Sigmoid colon (tissue), 6 donors: ENCODE measurements at regions not wholly inside any gene's neighbourhood (a gene's known extent, or its start where the extent isn't known, plus 50 kb on each side); places are given as distances from the start of the nearest gene placed in this dataset.

Source experiments
- DNase-seq: peaks from one replicate; pipeline ENCODE4 v3.0.0-alpha.2; 2019
- H3K27ac ChIP-seq, 4 donors: fragments of 200-600 bp; sonication (generic); one replicate each; pipeline ENCODE4 v1.5.1; 2016 to 2019; ENCODE audit warnings: mild to moderate bottlenecking in 1 of 4
- H3K27me3 ChIP-seq, 3 donors: fragments of 200-600 bp; sonication (generic); one replicate each; pipeline ENCODE4 v1.5.1; 2019; ENCODE audit warnings: mild to moderate bottlenecking in 1 of 3
- H3K36me3 ChIP-seq, 4 donors: fragments of 200-600 bp; sonication (generic); one replicate each; pipeline ENCODE4 v1.5.1; 2016 to 2019
- H3K4me1 ChIP-seq, 4 donors: fragments of 200-600 bp; sonication (generic); one replicate each; pipeline ENCODE4 v1.5.1; 2017 to 2019
- H3K4me3 ChIP-seq, 4 donors: fragments of 200-600 bp; sonication (generic); one replicate each; pipeline ENCODE4 v1.5.1; 2017 to 2019; ENCODE audit warnings: mild to moderate bottlenecking in 2 of 4, moderate library complexity in 1 of 4
- H3K9me3 ChIP-seq, 4 donors: fragments of 200-600 bp in 3 of 4; sonication (generic) in 3 of 4; one replicate each; pipeline versions ENCODE4 v1.5.1 to v1.6.1; 2013 to 2019
- CTCF ChIP-seq, 4 experiments: fragments of 450-650 bp in 3 of 4; fragments of 200-600 bp in 1 of 4; IDR thresholded peaks; one replicate each; pipeline ENCODE4 v1.5.1; 2016 to 2019; ENCODE audit warnings: antibody characterized with exemption in 4 of 4, mild to moderate bottlenecking in 3 of 4, moderate library complexity in 2 of 4
- EP300 ChIP-seq, 4 donors: sonication (generic); formaldehyde crosslinking; IDR thresholded peaks; one replicate each; pipeline ENCODE4 v1.6.1; 2017; ENCODE audit warnings: antibody characterized with exemption in 4 of 4
- POLR2A ChIP-seq, 2 donors: fragments of 450-650 bp; IDR thresholded peaks; one replicate each; pipeline ENCODE4 v1.6.1; 2016; ENCODE audit warnings: antibody characterized with exemption in 2 of 2, mild to moderate bottlenecking in 2 of 2, moderate library complexity in 2 of 2
- POLR2AphosphoS5 ChIP-seq, 4 donors: sonication (generic); formaldehyde crosslinking; IDR thresholded peaks; one replicate each; pipeline ENCODE4 v1.6.1; 2017; ENCODE audit warnings: antibody characterized with exemption in 4 of 4
- WGBS, 2 donors: extraction: QIAGEN DNeasy Blood & Tissue Kit; methylation state at CpG; one replicate each; pipeline ENCODE4 v1.1.7; 2013; 5-methylcytosine and 5-hydroxymethylcytosine counted together
- intact Hi-C: fragments of 100-400 bp; cut with DNase I; formaldehyde crosslinking; loops from one replicate; pipeline ENCODE4 v1.15.1; 2023
- donor health status: healthy with polysubstance abuse.
- donor health status: healthy.

- H3K4me3 ChIP-seq = no peak overlapping the region
- H3K9me3 ChIP-seq = no peaks in the 10 kb centered on the region
- WGBS, 2 donors = 95 to 97% methylated on average over 3 of the region's 3 CpGs
- TF ChIP-seq EP300 (IDR thresholded peaks at IDR 0.05) (no peak), CTCF (IDR thresholded peaks at IDR 0.05) (no peak), POLR2AphosphoS5 (IDR thresholded peaks at IDR 0.05) (no peak), POLR2A (IDR thresholded peaks at IDR 0.05) (no peak)
- H3K27me3 ChIP-seq = no peaks in the 10 kb centered on the region
- DNase-seq = no peak
- no peaks in the 10 kb centered on the region for H3K36me3 ChIP-seq
- no peak overlapping the region for H3K27ac ChIP-seq
- intact Hi-C loops = no loop called here
- H3K4me1 ChIP-seq = peaks cover 0 to 21% (median 17%) of the 10 kb centered on the region in 4 donors
Observed at GRCh38 chr10:88082391-88082790, 219.0 kb downstream of the PTEN start.

- no peak overlapping the region for H3K4me3 ChIP-seq
- H3K9me3 ChIP-seq = no peaks in the 10 kb centered on the region
- no peaks in the 10 kb centered on the region for H3K27me3 ChIP-seq
- intact Hi-C loops = no loop called here
- DNase-seq = no peak
- TF ChIP-seq EP300 (IDR thresholded peaks at IDR 0.05) = no peak
- TF ChIP-seq POLR2AphosphoS5 (IDR thresholded peaks at IDR 0.05) = no peak
- TF ChIP-seq POLR2A (IDR thresholded peaks at IDR 0.05) = no peak
- TF ChIP-seq CTCF (IDR thresholded peaks at IDR 0.05) = no peak
- H3K4me1 ChIP-seq = peaks cover 0 to 21% (median 17%) of the 10 kb centered on the region in 4 donors
- WGBS, 2 donors = 55 to 81% methylated on average over 1 of the region's 1 CpG
- no peak overlapping the region for H3K27ac ChIP-seq
- no peaks in the 10 kb centered on the region for H3K36me3 ChIP-seq
Observed at GRCh38 chr10:88082806-88083596, 219.6 kb downstream of the PTEN start.

DNA sequence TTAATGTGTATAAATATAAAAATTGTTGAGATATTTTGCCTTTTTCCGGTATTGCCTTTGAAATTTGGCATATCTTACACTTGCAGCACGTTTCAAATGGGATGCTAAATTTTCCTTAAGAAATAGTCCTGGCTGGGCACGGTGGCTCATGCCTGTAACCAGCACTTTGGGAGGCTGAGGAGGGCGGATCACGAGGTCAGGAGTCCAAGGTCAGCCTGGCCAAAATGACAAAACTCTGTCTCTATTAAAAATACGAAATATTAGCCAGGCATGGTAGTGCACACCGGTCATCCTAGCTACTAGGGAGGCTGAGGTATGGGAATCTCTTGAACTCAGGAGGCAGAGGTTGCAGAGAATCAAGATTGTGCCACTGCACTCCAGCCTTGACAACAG, 220.2 kb downstream of the PTEN start:
- no peak overlapping the region for H3K4me3 ChIP-seq
- TF ChIP-seq POLR2A (IDR thresholded peaks at IDR 0.05) (no peak), CTCF (IDR thresholded peaks at IDR 0.05) (no peak), POLR2AphosphoS5 (IDR thresholded peaks at IDR 0.05) (no peak), EP300 (IDR thresholded peaks at IDR 0.05) (no peak)
- 94 to 95% methylated on average over 7 of the region's 7 CpGs for WGBS, 2 donors
- no peak for DNase-seq
- H3K9me3 ChIP-seq = no peaks in the 10 kb centered on the region
- intact Hi-C loops = no loop called here
- peaks cover 0 to 21% (median 17%) of the 10 kb centered on the region in 4 donors for H3K4me1 ChIP-seq
- H3K27ac ChIP-seq = no peak overlapping the region
- H3K36me3 ChIP-seq = no peaks in the 10 kb centered on the region
- H3K27me3 ChIP-seq = no peaks in the 10 kb centered on the region

GRCh38 chr10:88086187-88086960, 222.9 kb downstream of the PTEN start:
- 96% methylated on average over 9 of the region's 9 CpGs for WGBS, 2 donors

More at GRCh38 chr10:88086187-88086960, 222.9 kb downstream of the PTEN start:
- H3K4me3 ChIP-seq = no peak overlapping the region
- no peaks in the 10 kb centered on the region for H3K36me3 ChIP-seq
- DNase-seq = no peak
- TF ChIP-seq EP300 (IDR thresholded peaks at IDR 0.05) = no peak
- H3K4me1 ChIP-seq = no peaks in the 10 kb centered on the region
- H3K27ac ChIP-seq = no peak overlapping the region
- H3K27me3 ChIP-seq = no peaks in the 10 kb centered on the region
- intact Hi-C loops = no loop called here
- H3K9me3 ChIP-seq = no peaks in the 10 kb centered on the region
